Activated naive CD8-positive, alpha-beta T cell treated with anti-CD3 and anti-CD28 coated beads, Interleukin-2, amount 10 ng/mL, durations not matched to agents 7 days and 5 days (primary cell): ENCODE measurements at regions not wholly inside any gene's neighbourhood (a gene's known extent, or its start where the extent isn't known, plus 50 kb on each side); places are given as distances from the start of the nearest gene placed in this dataset.
"Not testable (repeated sequence)": the region's sequence is repeated elsewhere in the genome, so short reads cannot be mapped to it uniquely, and the experiment has no call there.

ENCODE experiments used
- ATAC-seq: fragments of 150-1000 bp; cut with Tn5 transposase; one replicate; pipeline ENCODE4 v1.10.0; 2021; ENCODE audit warnings: low read depth, moderate library complexity
- POLR2A ChIA-PET: fragments of 350-600 bp; sonication (Branson Sonifier 250); formaldehyde crosslinking; loops from one replicate; lab custom pipeline; 2021; ENCODE audit warnings: antibody characterized with exemption; lab: Charles Lee
- DNase-seq: peaks from one replicate; pipeline ENCODE4 v3.0.0; 2021
- H3K27ac Mint-ChIP-seq: one replicate; pipeline ENCODE4 v1.8.0; 2022; ENCODE audit warnings: mild to moderate bottlenecking, mixed read lengths
- H3K27me3 Mint-ChIP-seq: one replicate; pipeline ENCODE4 v1.8.0; 2022; ENCODE audit warnings: mild to moderate bottlenecking, moderate library complexity, mixed read lengths
- H3K36me3 Mint-ChIP-seq: one replicate; pipeline ENCODE4 v1.8.0; 2021; ENCODE audit warnings: mild to moderate bottlenecking, mixed read lengths
- H3K4me1 Mint-ChIP-seq: one replicate; pipeline ENCODE4 v1.8.0; 2021; ENCODE audit warnings: mixed read lengths
- H3K4me3 Mint-ChIP-seq: one replicate; pipeline ENCODE4 v1.8.0; 2022; ENCODE audit warnings: mild to moderate bottlenecking, moderate library complexity, mixed read lengths
- H3K9me3 Mint-ChIP-seq: one replicate; pipeline ENCODE4 v1.8.0; 2021; ENCODE audit warnings: mixed read lengths

DNA sequence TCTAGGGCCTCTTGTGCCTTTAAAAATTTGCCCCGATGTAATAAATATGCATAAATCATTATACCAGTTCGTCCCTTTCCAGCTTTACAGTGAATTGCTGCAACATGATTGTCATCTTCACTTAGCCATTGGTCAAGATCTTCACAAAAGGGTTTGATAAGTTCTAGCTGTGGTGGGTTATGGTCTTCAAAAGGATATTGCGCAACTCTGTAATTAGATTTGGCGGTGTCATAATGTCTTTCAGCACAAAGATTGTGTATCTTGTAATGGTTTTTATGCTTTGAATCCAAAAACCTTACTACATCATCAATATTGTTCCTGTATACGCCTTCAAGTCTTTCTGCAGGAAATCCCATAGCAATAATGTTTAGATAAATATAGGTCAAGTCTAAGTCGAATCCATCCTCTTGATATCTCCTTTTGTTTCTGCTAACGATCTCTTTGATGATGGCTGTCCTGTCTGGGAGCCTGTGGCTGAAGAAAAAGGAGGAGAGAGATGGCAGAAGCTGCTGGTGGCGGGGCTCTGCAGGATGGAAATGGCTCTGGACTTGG is 119.1 kb upstream of the PRSS3 start:
- H3K4me1 Mint-ChIP-seq, H3K9me3 Mint-ChIP-seq, POLR2A ChIA-PET, DNase-seq, H3K36me3 Mint-ChIP-seq, ATAC-seq, H3K27ac Mint-ChIP-seq: not testable (repeated sequence)
- H3K4me3 Mint-ChIP-seq: peak overlapping the region; percentile 75
- peaks cover 73% of the 10 kb centered on the region for H3K27me3 Mint-ChIP-seq

DNA sequence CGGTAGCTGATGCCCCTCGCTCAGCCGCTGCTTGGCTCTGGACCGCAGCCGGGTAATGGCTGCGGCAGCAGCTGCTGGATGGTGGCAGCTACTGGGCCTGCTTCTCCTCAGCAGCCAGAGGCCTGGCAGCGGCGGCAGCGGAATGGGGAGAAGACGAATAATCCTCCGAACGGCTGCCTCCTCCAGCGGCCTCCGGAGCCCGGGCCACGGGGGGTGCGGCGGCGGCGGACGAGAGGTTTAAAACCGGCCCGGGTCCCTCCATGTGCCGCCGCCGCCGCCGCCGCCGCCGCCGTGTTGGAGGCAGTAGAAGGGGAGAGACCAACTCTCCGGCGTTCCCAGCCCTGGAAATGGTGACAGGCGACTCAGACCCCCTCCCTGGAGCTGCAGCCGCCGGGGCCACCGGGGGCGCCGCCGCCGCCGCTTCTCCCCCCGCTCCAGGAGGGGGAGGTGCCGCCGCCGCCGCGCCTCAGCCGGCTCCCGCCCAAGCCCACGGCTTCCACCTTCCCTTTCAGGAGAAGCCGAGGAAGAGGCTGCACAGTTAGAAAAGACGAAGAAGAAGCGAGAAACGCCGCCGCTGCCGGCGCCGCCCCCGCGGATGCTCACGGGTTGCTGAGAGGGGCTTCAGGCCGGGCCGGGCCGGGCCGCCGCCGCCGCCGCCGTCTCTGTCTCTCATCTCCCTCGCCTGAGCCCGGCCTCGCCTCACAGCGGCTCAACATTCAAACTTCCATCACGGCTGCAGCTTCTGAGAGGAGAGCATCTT is 118.4 kb upstream of the PRSS3 start:
- Mint-ChIP-seq H3K9me3 (peaks cover 2% of the 10 kb centered on the region), H3K27ac (peak overlapping the region; percentile 37), H3K4me3 (peak overlapping the region; percentile 93), H3K27me3 (peaks cover 71% of the 10 kb centered on the region), H3K36me3 (peaks cover 2% of the 10 kb centered on the region), H3K4me1 (peaks cover 9% of the 10 kb centered on the region)
- POLR2A ChIA-PET: no interaction called here
- DNase-seq (peak; percentile 44), ATAC-seq (peak; percentile 60)

DNA sequence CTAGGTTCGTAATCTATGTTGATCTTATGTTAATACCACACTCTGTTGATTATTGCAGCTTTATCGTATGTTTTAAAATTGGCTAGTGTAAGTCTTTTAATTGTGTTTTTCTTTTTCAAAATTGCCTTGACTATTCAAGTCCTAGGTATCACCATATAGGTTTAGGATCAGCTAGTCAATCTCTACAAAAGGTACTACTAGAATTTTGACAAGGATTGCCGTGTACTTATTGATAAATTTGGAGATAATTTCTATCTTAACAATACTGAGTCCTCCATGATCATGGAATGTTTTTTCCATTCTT is 117.9 kb upstream of the PRSS3 start:
- Mint-ChIP-seq H3K4me1 (peaks cover 9% of the 10 kb centered on the region), H3K36me3 (peaks cover 2% of the 10 kb centered on the region), H3K9me3 (peaks cover 1% of the 10 kb centered on the region), H3K4me3 (peak overlapping the region; percentile 93), H3K27ac (peak overlapping the region; percentile 37), H3K27me3 (peaks cover 68% of the 10 kb centered on the region)
- ATAC-seq (no peak), DNase-seq (no peak)
- POLR2A ChIA-PET: no interaction called here

DNA sequence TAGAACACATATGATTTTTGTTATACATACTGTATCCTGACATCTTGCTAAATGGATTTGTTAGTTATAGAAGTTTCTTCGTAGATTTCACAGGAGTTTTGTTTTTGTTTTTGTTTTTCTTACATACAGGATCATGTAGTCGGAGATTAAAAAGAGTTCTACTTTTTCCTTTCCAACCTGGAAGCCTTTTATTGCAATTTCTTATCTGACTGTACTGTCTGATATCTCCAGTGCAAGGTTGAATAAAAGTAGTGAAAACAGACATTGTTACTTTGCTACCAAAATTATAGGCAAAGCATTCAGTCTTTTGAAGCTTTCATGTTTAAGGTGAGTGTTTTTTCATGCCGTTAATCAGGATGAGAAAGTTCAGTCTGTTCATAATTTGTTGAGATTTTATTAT is 117.4 kb upstream of the PRSS3 start:
- Mint-ChIP-seq H3K36me3 (peaks cover 2% of the 10 kb centered on the region), H3K27ac (no peak overlapping the region), H3K9me3 (no peaks in the 10 kb centered on the region), H3K4me3 (no peak overlapping the region), H3K27me3 (peaks cover 66% of the 10 kb centered on the region), H3K4me1 (peaks cover 9% of the 10 kb centered on the region)
- DNase-seq: no peak
- no peak for ATAC-seq
- POLR2A ChIA-PET: no interaction called here

DNA sequence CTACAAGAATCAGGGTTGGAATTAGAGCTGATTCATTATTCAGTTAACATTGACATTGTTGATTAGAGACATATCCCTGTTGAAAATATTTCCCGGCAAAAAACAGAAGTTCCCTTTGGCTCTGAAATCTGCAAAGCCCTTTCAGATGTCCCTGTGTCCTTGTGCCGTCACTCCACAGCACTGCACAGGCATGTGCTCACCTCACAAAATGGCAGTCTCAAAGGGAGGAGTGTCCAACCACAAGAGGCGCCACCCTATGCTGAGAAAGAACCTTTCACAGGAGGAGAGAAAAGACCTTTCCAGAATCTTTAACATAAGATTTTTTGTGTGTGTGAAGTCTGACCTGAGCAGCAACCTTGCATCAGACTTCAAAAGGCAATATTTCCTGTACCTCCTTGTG is 112.8 kb upstream of the PRSS3 start:
- H3K36me3 Mint-ChIP-seq: no peaks in the 10 kb centered on the region
- H3K4me3 Mint-ChIP-seq: no peak overlapping the region
- no peaks in the 10 kb centered on the region for H3K4me1 Mint-ChIP-seq
- no peak for ATAC-seq
- POLR2A ChIA-PET: no interaction called here
- no peak for DNase-seq
- H3K9me3 Mint-ChIP-seq: no peaks in the 10 kb centered on the region
- H3K27me3 Mint-ChIP-seq: peaks cover 49% of the 10 kb centered on the region
- H3K27ac Mint-ChIP-seq: no peak overlapping the region

DNA sequence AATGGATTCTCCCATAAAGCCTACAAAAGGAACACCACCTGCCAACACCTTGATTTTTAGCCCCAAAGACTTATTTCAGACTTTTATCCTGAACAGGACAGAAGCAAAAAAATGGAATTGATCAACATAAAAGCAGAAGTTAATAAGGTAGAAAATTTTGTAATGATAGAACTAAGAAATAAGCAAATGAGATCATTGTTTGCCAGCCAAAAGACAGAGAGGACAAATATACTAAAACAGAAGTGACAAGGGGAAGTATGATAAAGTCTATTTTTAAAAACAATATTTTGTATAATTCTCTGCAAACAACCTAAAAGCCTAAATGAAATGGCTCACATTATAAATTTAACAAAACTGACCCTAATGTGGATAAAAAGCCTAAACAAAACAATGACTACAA is 110.5 kb upstream of the PRSS3 start:
- POLR2A ChIA-PET: no interaction called here
- DNase-seq (no peak), ATAC-seq (no peak)
- no peaks in the 10 kb centered on the region for H3K9me3 Mint-ChIP-seq
- H3K4me3 Mint-ChIP-seq: no peak overlapping the region
- H3K36me3 Mint-ChIP-seq: no peaks in the 10 kb centered on the region
- H3K27me3 Mint-ChIP-seq: peaks cover 46% of the 10 kb centered on the region
- peaks cover 1% of the 10 kb centered on the region for H3K4me1 Mint-ChIP-seq
- H3K27ac Mint-ChIP-seq: no peak overlapping the region

DNA sequence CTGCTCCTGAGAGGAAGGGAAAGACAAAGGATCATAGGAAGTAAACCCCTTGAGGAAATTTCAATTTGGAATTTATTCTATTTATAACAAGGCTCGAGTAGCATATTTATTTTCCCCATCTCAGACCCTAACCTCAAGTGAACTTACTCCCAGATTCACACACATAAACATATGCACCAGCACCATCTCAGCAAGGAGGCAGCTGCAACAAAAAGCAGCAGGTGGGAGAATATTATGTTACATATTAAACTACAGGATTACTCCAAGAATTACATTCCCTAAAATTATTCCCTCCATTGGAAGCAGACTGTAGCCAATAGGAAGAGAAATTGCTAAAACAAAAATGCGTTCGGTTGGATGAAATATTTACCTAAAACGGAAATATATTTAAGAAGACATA is 108.4 kb upstream of the PRSS3 start:
- Mint-ChIP-seq H3K4me3 (no peak overlapping the region), H3K27ac (no peak overlapping the region), H3K4me1 (peaks cover 1% of the 10 kb centered on the region), H3K9me3 (no peaks in the 10 kb centered on the region), H3K36me3 (no peaks in the 10 kb centered on the region), H3K27me3 (peaks cover 34% of the 10 kb centered on the region)
- ATAC-seq: no peak
- no peak for DNase-seq
- POLR2A ChIA-PET: no interaction called here

DNA sequence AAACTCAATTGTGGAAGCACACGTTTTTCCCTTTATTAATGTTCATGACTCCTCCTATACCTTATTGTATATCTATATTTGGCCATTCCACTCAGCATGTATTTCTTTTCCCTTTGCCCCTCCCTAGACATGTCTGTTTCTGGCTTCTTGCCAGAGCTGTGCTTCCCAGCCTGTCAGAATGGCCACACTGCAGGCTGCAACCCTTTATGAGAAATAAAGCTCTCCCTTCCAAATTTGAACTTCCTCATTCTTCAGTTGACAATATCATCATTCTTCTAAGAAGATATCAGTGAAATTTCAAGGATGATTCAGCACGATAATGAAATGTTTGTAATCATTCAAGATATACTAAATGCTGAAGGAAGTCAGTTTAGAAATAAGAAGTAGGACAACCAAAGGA is 107.6 kb upstream of the PRSS3 start:
- POLR2A ChIA-PET: no interaction called here
- DNase-seq (no peak), ATAC-seq (no peak)
- H3K9me3 Mint-ChIP-seq: no peaks in the 10 kb centered on the region
- H3K27ac Mint-ChIP-seq: no peak overlapping the region
- H3K4me1 Mint-ChIP-seq: peaks cover 1% of the 10 kb centered on the region
- H3K36me3 Mint-ChIP-seq: no peaks in the 10 kb centered on the region
- H3K27me3 Mint-ChIP-seq: peaks cover 38% of the 10 kb centered on the region
- no peak overlapping the region for H3K4me3 Mint-ChIP-seq

DNA sequence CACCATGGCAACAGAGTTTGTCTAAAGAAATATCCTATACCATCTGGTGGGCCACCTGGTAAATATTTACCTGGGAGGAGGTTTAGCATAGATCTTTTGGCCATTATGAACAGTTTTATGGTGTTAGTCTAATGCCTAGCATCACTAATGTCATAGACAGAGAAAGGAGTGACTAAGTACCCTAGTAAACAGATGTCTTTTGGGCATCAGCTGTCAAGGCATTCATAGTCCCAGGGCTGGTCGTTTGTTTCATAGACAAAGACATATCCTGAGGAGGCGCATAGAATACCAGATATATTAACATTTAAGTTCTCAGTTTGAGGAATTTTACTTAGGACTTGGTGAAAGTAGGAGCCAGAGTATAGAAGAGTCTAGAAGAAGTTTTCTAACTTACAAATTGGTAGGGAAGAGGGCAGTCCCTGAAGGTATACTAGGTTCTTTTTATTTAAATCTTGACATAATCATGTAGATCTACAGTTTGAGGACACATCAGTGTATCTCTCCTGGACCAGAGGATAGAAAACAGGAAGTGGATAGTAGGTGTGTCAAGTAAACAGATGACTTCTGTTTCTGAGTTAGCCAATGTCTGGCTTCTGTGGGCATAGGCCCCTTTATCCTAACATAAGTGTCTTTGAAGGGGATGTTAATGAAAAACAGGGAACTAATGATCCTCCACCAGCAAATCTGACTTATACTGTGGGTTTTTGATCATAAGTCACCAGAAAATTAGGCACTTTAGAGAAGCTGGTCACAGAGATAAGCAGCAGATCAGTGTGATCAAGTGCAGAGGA is 105.0 kb upstream of the PRSS3 start:
- Mint-ChIP-seq H3K36me3 (no peaks in the 10 kb centered on the region), H3K4me1 (peaks cover 1% of the 10 kb centered on the region), H3K27ac (no peak overlapping the region), H3K9me3 (no peaks in the 10 kb centered on the region), H3K27me3 (peaks cover 43% of the 10 kb centered on the region), H3K4me3 (no peak overlapping the region)
- ATAC-seq (no peak), DNase-seq (no peak)
- POLR2A ChIA-PET: no interaction called here

DNA sequence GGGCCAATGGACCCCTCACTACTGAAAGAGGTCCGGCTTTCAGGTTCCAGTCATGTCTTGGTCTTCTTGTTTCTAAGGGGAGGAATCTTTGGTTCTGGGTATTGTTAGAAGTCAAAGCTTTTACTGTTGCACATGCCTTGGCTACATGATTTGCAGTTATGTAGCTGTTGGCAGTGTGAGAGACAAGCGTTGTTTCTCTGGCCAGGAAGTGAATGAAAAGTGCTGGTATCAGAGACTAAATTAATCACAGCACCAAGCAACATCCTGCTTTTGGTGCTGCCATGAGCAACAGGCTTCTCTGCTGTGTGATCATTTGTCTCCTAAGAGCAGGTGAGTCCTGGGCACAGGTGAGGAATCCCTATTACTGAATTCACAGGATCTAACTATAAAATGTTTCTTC is 100.1 kb upstream of the PRSS3 start:
- Mint-ChIP-seq H3K9me3 (no peaks in the 10 kb centered on the region), H3K27me3 (peaks cover 61% of the 10 kb centered on the region), H3K4me1 (peaks cover 9% of the 10 kb centered on the region), H3K36me3 (no peaks in the 10 kb centered on the region), H3K4me3 (no peak overlapping the region), H3K27ac (no peak overlapping the region)
- DNase-seq (no peak), ATAC-seq (no peak)
- POLR2A ChIA-PET: no interaction called here

DNA sequence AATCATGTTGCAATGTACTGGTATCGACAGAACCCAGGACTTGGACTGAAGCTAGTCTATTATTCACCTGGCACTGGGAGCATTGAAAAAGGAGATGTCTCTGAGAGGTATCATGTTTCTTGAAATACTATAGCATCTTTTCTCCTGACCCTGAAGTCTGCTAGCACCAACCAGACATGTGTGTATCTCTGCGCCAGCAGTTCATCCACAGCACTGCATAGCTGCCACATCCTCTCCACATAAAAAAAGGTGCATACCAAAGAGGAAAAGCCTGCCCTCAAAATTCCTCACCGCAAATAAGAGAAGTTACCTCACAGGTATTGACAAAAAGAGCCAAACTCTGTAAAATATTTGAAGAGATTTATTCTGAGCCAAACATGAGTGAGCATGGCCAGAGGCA is 99.5 kb upstream of the PRSS3 start:
- no peaks in the 10 kb centered on the region for H3K9me3 Mint-ChIP-seq
- DNase-seq (no peak), ATAC-seq (peak; percentile 54)
- H3K4me3 Mint-ChIP-seq: no peak overlapping the region
- POLR2A ChIA-PET: no interaction called here
- no peaks in the 10 kb centered on the region for H3K36me3 Mint-ChIP-seq
- H3K27ac Mint-ChIP-seq: no peak overlapping the region
- H3K4me1 Mint-ChIP-seq: peaks cover 11% of the 10 kb centered on the region
- H3K27me3 Mint-ChIP-seq: peaks cover 61% of the 10 kb centered on the region

DNA sequence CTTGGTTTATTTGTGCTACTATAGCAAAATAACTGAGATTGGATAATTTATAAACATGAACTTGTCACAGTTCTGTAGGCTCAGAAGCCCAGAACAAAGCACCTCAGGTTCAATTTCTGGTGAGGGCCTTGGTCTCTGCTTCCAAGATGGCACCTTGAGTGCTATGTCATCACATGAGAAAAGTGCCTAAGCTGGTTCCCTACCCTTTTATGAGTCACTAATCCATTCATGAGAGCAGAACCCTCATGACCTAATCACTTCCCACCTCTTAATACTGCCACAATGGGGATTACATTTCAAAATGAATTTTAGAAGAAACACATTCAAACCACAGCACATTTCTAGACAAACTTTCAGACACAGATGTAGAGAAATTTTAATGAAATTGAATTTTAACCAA is 98.2 kb upstream of the PRSS3 start:
- peaks cover 58% of the 10 kb centered on the region for H3K27me3 Mint-ChIP-seq
- POLR2A ChIA-PET: no interaction called here
- no peak overlapping the region for H3K27ac Mint-ChIP-seq
- DNase-seq (no peak), ATAC-seq (no peak)
- H3K4me3 Mint-ChIP-seq: no peak overlapping the region
- peaks cover 13% of the 10 kb centered on the region for H3K4me1 Mint-ChIP-seq
- H3K36me3 Mint-ChIP-seq: no peaks in the 10 kb centered on the region
- H3K9me3 Mint-ChIP-seq: no peaks in the 10 kb centered on the region

DNA sequence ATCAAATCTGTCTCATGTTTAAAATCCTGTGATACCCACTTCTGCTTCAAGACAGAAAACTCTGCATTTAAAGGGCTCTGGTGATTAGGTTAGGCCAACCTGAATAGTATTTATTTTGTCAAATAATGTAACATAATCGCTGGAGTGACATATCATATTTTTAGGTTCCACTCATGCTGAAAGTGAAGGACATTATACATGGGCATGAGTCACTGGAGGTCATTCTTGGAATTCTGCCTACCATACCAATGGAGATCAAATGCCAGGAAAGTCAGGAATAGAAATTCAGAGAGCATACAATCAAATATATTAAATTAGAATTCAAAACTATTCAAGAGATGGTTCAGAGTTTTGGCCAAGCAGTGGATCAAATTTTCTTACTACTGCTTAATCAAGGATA is 97.1 kb upstream of the PRSS3 start:
- Mint-ChIP-seq H3K27ac (no peak overlapping the region), H3K4me1 (peaks cover 13% of the 10 kb centered on the region), H3K9me3 (no peaks in the 10 kb centered on the region), H3K27me3 (peaks cover 50% of the 10 kb centered on the region), H3K36me3 (no peaks in the 10 kb centered on the region), H3K4me3 (no peak overlapping the region)
- ATAC-seq (no peak), DNase-seq (no peak)
- POLR2A ChIA-PET: no interaction called here

DNA sequence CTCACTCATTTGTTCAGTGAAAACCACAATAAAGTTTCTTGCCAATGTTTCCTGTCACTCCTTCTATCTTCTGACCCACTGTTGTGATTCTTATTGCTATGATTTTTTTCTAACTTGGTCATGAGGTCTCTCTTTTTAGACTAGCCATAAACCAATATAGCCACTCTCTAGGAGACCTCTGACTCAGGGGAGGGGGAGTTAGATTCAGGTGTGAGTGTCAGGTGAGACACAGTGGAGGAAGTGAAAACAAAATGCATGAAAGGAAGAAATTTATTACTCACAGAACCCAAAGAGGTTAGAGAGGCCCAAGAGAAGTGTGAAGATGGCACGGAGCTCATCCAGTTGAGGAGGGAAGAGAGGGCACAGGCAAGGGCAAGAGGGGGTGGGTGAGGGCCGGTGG is 94.4 kb upstream of the PRSS3 start:
- H3K4me1 Mint-ChIP-seq, H3K4me3 Mint-ChIP-seq, H3K9me3 Mint-ChIP-seq, H3K27ac Mint-ChIP-seq, DNase-seq, H3K36me3 Mint-ChIP-seq, ATAC-seq, POLR2A ChIA-PET: not testable (repeated sequence)
- H3K27me3 Mint-ChIP-seq: peaks cover 38% of the 10 kb centered on the region
